NCI-H2081 (cell line): ENCODE measurements at regions not wholly inside any gene's neighbourhood (a gene's known extent, or its start where the extent isn't known, plus 50 kb on each side); places are given as distances from the start of the nearest gene placed in this dataset.

Experiments used
- DNase-seq, 2 experiments: peaks; one replicate each; lab custom pipeline; 2025; lab: John Stamatoyannopoulos, UW

- DNase-seq = no peak
Observed at GRCh38 chr3:64945171-64945729, 257.4 kb upstream of the ADAMTS9 start.

GRCh38 chr3:64943866-64944265 is 256.1 kb upstream of the ADAMTS9 start:
- DNase-seq = no peak

GRCh38 chr3:64940596-64941348 is 253.0 kb upstream of the ADAMTS9 start:
- DNase-seq = no peak

GRCh38 chr3:64939747-64940450 is 252.1 kb upstream of the ADAMTS9 start:
- no peak for DNase-seq

GRCh38 chr3:64939309-64939708 is 251.5 kb upstream of the ADAMTS9 start:
- no peak for DNase-seq

- no peak for DNase-seq
Observed at GRCh38 chr3:64936556-64936955, 248.8 kb upstream of the ADAMTS9 start.

GRCh38 chr3:64935971-64936370 is 248.2 kb upstream of the ADAMTS9 start:
- no peak for DNase-seq

- no peak for DNase-seq
Observed at GRCh38 chr3:64932666-64933342, 245.0 kb upstream of the ADAMTS9 start.

GRCh38 chr3:64932016-64932518 is 244.3 kb upstream of the ADAMTS9 start:
- no peak for DNase-seq

- DNase-seq = no peak
Observed at GRCh38 chr3:64930891-64931290, 243.1 kb upstream of the ADAMTS9 start.

- no peak for DNase-seq
Observed at GRCh38 chr3:64928683-64929082, 240.9 kb upstream of the ADAMTS9 start.

- DNase-seq = no peak
Observed at GRCh38 chr3:64927689-64928088, 239.9 kb upstream of the ADAMTS9 start.

GRCh38 chr3:64925575-64925974 is 237.8 kb upstream of the ADAMTS9 start:
- DNase-seq = no peak

- DNase-seq = no peak
Observed at GRCh38 chr3:64924961-64925360, 237.2 kb upstream of the ADAMTS9 start.

- DNase-seq = no peak
Observed at GRCh38 chr3:64922213-64922612, 234.4 kb upstream of the ADAMTS9 start.

GRCh38 chr3:64921281-64922065 is 233.7 kb upstream of the ADAMTS9 start:
- DNase-seq = no peak

GRCh38 chr3:64919934-64920333 is 232.1 kb upstream of the ADAMTS9 start:
- DNase-seq = no peak

GRCh38 chr3:64918989-64919388 is 231.2 kb upstream of the ADAMTS9 start:
- no peak for DNase-seq

GRCh38 chr3:64917914-64918453 is 230.2 kb upstream of the ADAMTS9 start:
- DNase-seq = no peak

- DNase-seq = no peak
Observed at GRCh38 chr3:64916937-64917336, 229.1 kb upstream of the ADAMTS9 start.

- no peak for DNase-seq
Observed at GRCh38 chr3:64916192-64916798, 228.5 kb upstream of the ADAMTS9 start.
